Embryonic facial prominence (tissue), 1 donor: ENCODE measurements at regions not wholly inside any gene's neighbourhood (a gene's known extent, or its start where the extent isn't known, plus 50 kb on each side); places are given as distances from the start of the nearest gene placed in this dataset.
A peak's percentile ranks its signal among the peaks of the same experiment; 100 is the strongest.

ENCODE experiments used
- DNase-seq: peaks from one replicate; pipeline ENCODE4 v3.0.0-alpha.2; 2016; ENCODE audit errors: extremely low spot score

GRCh38 chr14:34350903-34351302, 111.1 kb downstream of the SPTSSA start:
- DNase-seq, result no peak

GRCh38 chr14:34348592-34348991, 113.4 kb downstream of the SPTSSA start:
- DNase-seq, result no peak

DNA sequence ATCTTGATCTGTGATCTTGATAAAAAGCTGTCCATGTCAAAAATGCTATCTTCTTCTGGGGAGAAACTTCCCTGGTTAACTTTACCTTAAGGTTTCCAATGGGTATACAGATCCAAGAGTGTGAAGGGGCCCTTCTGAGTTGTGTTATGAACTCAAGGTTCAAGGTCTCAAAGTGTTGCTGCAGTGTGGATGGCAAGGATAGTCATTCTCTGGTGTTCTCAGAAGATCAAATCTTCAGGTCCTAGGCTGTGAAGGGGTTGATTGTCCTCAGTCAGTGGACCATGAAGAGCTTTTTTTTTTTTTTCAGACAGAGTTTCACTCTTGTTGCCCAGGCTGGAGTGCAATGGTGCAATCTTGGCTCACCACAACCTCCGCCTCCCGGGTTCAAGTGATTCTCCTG, 114.4 kb downstream of the SPTSSA start:
- DNase-seq, result no peak

- DNase-seq, result no peak
Measured at GRCh38 chr14:34345718-34346465, 116.1 kb downstream of the SPTSSA start.

DNA sequence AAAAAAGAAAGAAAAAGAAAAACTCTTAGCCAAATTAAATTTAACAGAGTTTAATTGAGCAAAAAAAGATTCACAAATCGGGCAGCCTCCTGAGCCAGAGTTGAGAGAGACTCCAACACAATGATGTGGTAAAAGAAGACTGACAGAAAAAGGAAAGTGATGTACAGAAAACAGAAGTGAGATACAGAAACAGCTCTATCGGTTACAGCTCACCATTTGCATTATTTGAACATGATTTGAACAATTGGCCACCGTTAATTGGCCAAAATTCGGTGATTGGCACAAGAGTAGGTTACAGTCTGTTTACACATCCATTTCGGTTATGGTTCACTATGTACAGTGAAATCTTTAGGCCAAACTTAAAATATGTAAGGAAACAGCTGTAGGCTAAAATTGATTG, 117.7 kb downstream of the SPTSSA start:
- DNase-seq, result no peak

DNA sequence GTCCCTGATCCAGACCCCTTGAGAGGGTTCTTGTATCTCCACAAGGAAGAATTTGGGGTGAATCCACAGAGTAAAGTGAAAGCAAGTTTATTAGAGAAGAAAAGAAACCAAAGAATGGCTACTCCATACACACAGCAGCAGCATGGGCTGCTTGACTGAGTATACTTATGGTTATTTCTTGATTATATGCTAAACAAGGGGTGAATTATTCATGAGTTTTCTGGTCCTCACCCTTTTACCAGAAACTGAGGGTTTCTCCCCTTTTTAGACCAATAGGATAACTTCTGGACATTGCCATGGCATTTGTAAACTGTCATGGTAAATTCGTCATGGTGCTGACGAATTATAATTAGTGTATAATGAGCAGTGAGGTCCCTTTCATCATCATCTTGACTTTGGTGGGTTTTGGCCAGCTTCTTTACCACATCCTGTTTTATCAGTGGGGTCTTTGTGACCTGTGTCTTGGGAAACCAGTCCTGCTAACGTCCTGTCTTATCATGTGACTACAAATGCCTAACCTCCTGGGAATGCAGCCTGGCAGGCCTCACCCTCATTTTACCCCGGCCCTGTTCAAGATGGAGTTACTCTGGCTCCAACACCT, 121.9 kb downstream of the SPTSSA start:
- DNase-seq, result no peak

DNA sequence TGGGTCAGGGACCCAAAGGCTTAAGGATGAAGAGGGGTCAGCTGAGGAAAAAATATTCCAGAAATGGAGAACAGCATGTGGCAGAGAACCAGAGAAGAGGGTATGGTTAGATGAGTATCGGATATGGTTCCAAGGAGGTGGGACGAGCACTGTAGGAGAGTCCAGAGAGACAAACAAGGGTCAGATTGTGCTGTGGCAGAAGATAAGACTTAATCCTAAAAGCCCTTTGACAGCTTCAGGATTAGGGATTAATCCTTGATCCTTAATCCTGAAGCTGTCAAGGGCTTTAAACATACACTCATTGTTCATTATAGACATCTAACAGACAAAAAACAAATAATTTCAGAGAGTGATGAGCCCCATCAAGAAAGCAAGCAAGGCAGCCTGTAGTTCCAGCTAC, 124.0 kb downstream of the SPTSSA start:
- DNase-seq, result no peak

DNA sequence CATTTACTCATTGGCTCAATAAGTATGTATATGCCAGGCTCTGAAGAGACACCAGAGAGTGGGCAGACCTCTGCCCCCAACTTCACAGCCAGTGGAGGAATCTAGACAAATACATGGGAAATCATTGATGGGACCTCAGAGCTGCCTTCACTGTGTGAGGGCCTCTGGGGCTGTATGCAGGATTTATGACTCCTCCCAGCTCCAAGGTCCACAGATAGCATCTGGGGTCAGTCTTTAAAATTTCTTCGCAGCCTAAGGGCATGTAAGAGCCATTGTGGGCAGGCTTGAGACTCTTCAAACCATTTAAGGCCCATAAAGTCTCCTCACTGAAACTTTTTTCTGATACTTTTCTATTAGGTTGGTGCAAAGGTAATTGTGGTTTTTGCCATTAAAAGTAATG, 125.5 kb downstream of the SPTSSA start:
- DNase-seq, result no peak

GRCh38 chr14:34335968-34336367, 126.1 kb downstream of the SPTSSA start:
- no peak for DNase-seq

DNA sequence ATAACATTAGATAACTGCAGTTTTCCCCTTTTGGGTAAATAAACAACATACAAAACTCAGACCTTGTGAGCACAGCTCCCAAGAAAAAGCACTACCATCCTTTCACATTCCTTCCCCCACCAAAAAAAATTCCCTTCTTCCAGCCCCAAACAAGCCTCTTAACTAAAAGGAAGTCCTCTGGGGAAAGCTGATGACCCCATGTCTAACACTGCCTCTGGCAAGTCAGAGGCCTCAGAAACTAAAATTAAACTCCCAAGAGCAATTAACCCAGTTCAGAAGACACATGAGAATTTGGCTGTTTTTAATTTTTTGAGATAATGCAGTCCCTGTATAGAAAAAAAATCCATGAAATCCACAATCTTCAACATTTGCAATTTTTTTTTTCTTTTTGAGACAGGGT, 127.7 kb downstream of the SPTSSA start:
- DNase-seq, result no peak

DNA sequence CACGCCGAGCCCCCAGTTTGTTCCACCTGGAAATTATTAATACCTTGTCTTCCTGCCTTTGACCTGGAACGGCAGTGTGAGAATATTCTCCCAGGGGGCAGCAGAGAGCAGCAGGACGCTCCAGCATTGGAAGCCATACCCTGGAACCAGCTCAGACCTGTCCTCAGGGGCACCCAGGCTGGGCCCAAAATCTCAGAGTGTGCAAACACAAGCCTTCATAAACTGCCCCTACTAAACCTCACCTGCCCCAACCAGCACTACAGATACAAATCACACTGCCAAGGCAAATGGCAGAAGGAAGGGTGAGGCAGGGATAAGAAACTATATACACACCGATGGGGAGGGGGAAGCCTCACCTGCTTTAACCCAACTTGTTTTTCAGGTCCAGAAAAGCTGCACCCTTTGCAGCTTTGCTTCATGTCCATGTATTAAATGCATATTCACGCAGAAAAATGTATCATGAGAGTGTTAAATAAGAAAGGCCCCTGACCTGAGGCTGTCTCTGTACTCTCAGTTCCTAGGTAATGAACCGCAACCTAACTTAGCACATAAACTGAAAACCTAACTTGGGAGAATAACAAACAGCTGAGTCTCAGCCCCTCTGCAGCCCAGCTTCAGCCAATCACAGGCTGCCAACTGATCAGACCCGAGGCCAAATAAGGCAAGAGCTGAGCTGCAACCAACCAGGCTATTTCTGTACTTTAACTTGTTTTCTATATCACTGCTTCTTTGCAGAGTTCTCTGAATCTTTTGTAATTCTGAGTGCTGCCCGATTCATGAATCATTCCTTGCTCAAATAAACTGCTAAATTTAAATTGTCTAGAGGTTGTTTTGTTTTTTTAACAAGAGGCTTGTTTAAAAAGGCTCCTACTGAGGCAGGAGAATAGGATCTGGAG, 130.1 kb downstream of the SPTSSA start:
- DNase-seq, result no peak

DNA sequence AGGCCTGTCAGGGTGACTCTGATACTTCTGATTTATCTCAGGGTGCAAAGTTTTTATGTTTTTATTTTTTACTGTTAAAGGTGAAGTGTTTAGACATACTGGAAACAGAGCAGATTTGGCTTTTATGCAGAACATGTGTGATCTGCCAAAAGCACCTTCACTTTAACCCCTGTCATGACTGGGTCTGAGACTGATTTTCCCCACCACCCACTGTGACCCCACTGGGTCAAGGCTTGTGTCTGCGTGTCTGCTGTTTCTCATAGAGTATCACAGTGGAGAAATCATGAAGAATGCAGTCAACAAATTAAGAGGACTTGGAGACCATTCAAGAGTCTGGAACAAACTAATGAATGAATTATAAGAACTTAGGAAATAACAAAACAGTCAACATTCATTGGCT, 131.2 kb downstream of the SPTSSA start:
- DNase-seq, result no peak

- DNase-seq, result no peak
Measured at GRCh38 chr14:34329301-34329700, 132.7 kb downstream of the SPTSSA start.

GRCh38 chr14:34328178-34328577, 133.9 kb downstream of the SPTSSA start:
- no peak for DNase-seq

GRCh38 chr14:34325493-34325892, 136.5 kb downstream of the SPTSSA start:
- DNase-seq, result no peak

DNA sequence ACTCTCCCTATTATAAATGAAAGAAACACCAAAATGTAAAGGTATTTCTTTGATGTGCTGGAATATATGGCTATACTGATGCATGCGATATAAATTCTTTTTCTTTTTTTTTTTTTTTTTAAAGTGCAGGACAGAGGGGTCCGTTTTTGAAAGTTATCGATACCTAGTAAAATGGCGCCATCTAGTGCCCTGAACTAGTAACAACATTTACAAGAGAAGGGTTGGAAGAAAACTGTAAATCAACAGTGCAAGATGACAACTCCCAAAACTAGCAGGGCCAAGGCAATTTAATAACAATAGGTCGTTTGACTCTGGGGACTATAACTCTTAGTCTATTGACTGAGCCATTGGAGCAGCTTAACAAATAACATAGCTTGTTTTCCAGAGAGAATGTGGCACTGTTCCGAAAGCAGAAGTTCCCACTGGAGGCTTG, 137.7 kb downstream of the SPTSSA start:
- DNase-seq, result peak; percentile 73

- no peak for DNase-seq
Measured at GRCh38 chr14:34322940-34323418, 139.1 kb downstream of the SPTSSA start.

- no peak for DNase-seq
Measured at GRCh38 chr14:34319140-34319539, 142.9 kb downstream of the SPTSSA start.

GRCh38 chr14:34318014-34318413, 144.0 kb downstream of the SPTSSA start:
- no peak for DNase-seq

DNA sequence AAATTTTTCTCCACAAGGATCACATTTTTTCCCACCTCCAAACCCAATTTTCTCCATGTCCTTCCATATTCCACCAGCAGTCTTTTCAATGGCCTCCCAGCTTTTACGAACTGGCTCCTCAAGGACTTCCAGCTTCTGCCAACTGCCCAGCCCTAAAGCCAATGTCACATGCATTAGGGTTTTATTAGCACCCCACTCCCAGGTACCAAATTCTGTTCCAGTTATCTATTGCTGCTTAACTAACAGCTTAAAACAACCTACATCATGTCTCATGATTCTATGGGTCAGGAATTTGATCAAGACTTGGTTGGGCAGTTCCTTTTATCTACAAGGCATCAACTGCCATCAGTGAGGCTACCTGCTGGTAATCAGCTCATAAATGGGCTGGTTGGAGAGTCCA, 151.3 kb downstream of the SPTSSA start:
- DNase-seq, result no peak

GRCh38 chr14:34303811-34304210, 158.2 kb downstream of the SPTSSA start:
- no peak for DNase-seq

- DNase-seq, result no peak
Measured at GRCh38 chr14:34302654-34303053, 159.4 kb downstream of the SPTSSA start.
